ENCODE measurements at regions not wholly inside any gene's neighbourhood (a gene's known extent, or its start where the extent isn't known, plus 50 kb on each side); places are given as distances from the start of the nearest gene placed in this dataset.

- peaks cover 0 to 18% of the 10 kb centered on the region in 2 donors for H3K27me3 ChIP-seq
- 38% methylated on average over 7 of the region's 7 CpGs for WGBS, 2 donors
- no peaks in the 10 kb centered on the region for H3K4me1 ChIP-seq
Measured at GRCh38 chr6:100105919-100106529, 112.0 kb upstream of the MCHR2 start.

DNA sequence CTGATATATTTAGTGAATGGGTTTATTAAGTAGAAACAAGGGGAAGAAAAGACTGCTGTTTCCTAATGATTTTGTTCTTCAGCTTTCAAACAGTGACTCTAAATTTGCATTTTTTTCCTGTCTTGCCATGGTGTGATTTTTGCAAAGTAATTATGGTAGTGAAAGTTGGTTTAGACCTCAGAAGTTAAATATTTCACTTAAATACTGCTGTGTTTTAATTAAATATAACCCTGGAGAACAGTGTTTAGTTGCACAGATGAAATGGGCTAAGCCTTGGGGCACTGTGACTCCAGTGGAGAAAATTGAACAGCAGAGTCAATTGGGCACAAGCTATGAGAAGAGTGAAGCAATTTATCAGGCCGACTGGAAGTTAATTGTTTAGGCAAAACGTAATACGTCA lies 111.1 kb upstream of the MCHR2 start:
- H3K27me3 ChIP-seq: peaks cover 0 to 14% of the 10 kb centered on the region in 2 donors
- no peak overlapping the region for H3K4me3 ChIP-seq
- TF ChIP-seq EP300 (IDR thresholded peaks at IDR 0.05) (no peak), CTCF (IDR thresholded peaks at IDR 0.05) (no peak), POLR2A (IDR thresholded peaks at IDR 0.05) (no peak)
- H3K36me3 ChIP-seq: no peaks in the 10 kb centered on the region
- no peaks in the 10 kb centered on the region for H3K9me3 ChIP-seq
- no peaks in the 10 kb centered on the region for H3K4me1 ChIP-seq
- no peak overlapping the region for H3K27ac ChIP-seq
- 55 to 67% methylated on average over 3 of the region's 3 CpGs for WGBS, 2 donors
- no peak for DNase-seq (ENCODE audit: low spot score in 2 of 2)

More at GRCh38 chr6:100105919-100106529, 112.0 kb upstream of the MCHR2 start:
- H3K27ac ChIP-seq: no peak overlapping the region
- H3K4me3 ChIP-seq: no peak overlapping the region
- TF ChIP-seq CTCF (IDR thresholded peaks at IDR 0.05) (no peak), EP300 (IDR thresholded peaks at IDR 0.05) (no peak), POLR2A (IDR thresholded peaks at IDR 0.05) (no peak)
- no peaks in the 10 kb centered on the region for H3K36me3 ChIP-seq
- H3K9me3 ChIP-seq: no peaks in the 10 kb centered on the region
- no peak for DNase-seq (ENCODE audit: low spot score in 2 of 2)

DNA sequence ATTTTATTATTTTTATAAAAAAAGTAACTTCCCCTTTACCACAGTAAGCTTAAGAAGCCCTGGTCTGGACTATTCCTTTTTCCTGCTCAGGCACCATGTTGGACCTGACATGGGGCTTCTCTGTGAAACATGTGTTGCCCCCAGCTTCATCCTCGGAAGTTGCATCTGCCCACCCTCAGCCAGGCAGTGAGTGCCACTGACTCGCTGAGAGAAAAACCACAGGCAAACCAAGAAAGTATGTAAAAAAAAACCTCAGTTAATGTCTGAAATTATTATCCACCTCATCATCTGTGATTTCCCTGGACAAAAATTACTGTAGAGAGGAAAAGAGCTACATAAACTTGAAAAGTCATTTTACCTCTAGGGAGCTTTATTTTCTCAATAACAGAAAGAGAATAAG lies 109.9 kb upstream of the MCHR2 start:
- Histone ChIP-seq H3K9me3 (no peaks in the 10 kb centered on the region), H3K27ac (no peak overlapping the region), H3K4me1 (no peaks in the 10 kb centered on the region), H3K27me3 (peaks cover 0 to 11% of the 10 kb centered on the region in 2 donors), H3K4me3 (no peak overlapping the region), H3K36me3 (no peaks in the 10 kb centered on the region)
- DNase-seq (ENCODE audit: low spot score in 2 of 2): no peak
- TF ChIP-seq EP300 (IDR thresholded peaks at IDR 0.05): no peak
- no peak for TF ChIP-seq CTCF (IDR thresholded peaks at IDR 0.05)
- 79 to 88% methylated on average over 2 of the region's 2 CpGs for WGBS, 2 donors

DNA sequence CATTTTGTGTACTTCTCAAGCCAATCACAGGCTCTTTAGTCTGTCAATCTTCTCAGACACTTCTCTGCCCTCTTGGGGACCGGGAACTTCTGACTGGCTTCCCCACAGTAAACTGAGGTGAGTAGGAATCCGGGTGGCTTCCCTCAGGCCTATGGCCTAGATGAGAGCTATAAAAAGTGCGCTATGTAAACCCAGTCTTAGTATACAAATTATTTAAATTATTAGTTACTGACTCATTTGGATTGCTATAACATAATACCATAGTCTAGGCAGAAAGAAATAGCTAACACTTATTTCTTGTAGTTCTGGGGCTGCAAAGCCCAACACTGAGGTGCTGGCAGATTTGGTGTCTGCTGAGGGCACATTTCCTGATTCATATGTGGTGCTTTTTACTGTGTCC lies 109.2 kb upstream of the MCHR2 start:
- Histone ChIP-seq H3K36me3 (no peaks in the 10 kb centered on the region), H3K9me3 (no peaks in the 10 kb centered on the region), H3K4me1 (no peaks in the 10 kb centered on the region), H3K4me3 (no peak overlapping the region), H3K27me3 (peaks cover 0 to 11% of the 10 kb centered on the region in 2 donors), H3K27ac (no peak overlapping the region)
- DNase-seq (ENCODE audit: low spot score in 2 of 2): no peak
- WGBS, 2 donors: 84 to 85% methylated on average over 3 of the region's 3 CpGs
- TF ChIP-seq POLR2A (IDR thresholded peaks at IDR 0.05) (no peak), EP300 (IDR thresholded peaks at IDR 0.05) (no peak), CTCF (IDR thresholded peaks at IDR 0.05) (no peak)

DNA sequence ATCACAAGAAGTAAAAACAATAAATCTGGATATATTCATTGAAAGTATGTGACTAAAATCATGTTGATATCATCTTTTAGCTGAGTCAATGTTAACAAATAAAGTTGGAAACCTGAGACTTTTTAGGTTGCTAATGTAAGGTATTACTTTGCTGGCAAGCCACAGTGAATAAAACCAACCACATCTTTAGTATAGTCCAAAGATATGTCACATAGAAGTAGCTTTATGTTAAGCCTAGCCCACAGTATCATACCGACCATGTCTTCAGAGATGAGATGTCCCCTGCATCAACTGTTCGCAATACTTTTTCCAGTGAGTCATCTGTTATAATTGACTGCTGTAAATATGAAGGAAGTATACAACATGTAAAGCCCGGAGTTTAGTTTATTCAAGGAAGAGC lies 107.6 kb upstream of the MCHR2 start:
- Histone ChIP-seq H3K9me3 (no peaks in the 10 kb centered on the region), H3K4me1 (no peaks in the 10 kb centered on the region), H3K27ac (no peak overlapping the region), H3K27me3 (peaks cover 0 to 11% of the 10 kb centered on the region in 2 donors), H3K36me3 (no peaks in the 10 kb centered on the region), H3K4me3 (no peak overlapping the region)
- WGBS, 2 donors: 67 to 81% methylated on average over 3 of the region's 3 CpGs
- no peak for DNase-seq (ENCODE audit: low spot score in 2 of 2)
- TF ChIP-seq EP300 (IDR thresholded peaks at IDR 0.05) (no peak), POLR2A (IDR thresholded peaks at IDR 0.05) (no peak), CTCF (IDR thresholded peaks at IDR 0.05) (no peak)

Data from tibial nerve (tissue), 4 donors.